ENCODE measurements at regions not wholly inside any gene's neighbourhood (a gene's known extent, or its start where the extent isn't known, plus 50 kb on each side); places are given as distances from the start of the nearest gene placed in this dataset.
"Not testable (repeated sequence)": the region's sequence is repeated elsewhere in the genome, so short reads cannot be mapped to it uniquely, and the experiment has no call there.

GRCh38 chr5:74389531-74390305 lies 250.8 kb downstream of the ENC1 start:
- TF ChIP-seq CTCF (IDR thresholded peaks at IDR 0.05; ENCODE audit: extremely low read depth, missing control alignments) = no peak
- no peak for DNase-seq (ENCODE audit: low spot score)

GRCh38 chr5:74388411-74388810 lies 252.1 kb downstream of the ENC1 start:
- DNase-seq (ENCODE audit: low spot score) = not testable (repeated sequence)

DNA sequence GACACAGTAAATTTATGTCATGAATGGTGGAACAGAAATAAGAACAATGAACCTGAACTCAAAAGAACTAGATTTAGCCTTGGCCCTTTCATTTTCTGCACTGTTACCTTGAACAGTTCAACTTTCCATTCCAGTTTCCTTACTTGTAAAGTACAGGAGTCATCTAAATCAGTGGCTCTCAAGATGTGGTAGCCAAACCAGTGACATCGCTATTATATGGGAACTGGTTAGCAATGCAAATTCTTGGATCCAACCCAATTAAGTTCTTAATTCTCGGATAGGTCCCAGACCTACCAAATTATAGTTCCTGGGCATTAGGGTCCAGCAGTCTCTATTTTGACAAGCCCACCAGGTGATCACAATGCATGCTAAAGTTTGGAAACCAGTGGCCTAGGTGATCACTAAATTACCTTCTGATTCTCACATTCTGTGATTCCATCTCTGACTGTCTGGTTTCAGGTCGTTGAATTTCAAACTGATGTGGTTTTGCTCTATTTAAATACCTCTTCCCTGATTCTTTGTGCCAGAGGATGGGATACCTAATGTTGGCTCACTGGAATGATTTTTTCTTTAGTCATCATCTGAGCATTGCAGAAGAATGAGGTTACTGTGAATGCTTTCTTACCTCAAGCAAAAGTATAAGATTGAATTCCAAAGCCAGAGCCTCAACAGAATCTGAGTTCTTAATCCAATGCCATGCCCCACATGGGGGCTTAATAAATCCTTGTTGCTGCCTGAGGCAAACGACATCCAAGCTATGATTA lies 253.8 kb downstream of the ENC1 start:
- TF ChIP-seq CTCF (IDR thresholded peaks at IDR 0.05; ENCODE audit: extremely low read depth, missing control alignments) = no peak
- no peak for DNase-seq (ENCODE audit: low spot score)

DNA sequence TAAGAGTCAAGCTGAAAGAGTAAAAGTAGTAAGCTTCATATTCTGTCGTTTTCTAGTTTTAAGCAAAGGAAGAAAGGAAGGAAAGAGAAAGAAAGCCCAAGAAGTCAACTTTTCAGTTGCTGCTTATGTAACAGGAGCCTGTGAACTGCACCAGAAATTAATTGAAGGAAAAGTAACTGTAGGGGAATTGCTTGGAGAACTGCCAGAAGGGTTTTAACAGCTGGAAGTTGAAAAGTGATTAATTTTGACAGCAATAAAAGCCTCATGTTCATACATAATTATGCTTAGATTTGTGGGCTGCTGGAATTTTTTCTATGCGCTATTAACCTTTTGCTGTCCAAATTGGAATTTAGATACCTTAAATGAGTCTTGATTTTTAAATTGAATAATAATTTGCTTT lies 255.7 kb downstream of the ENC1 start:
- TF ChIP-seq CTCF (IDR thresholded peaks at IDR 0.05; ENCODE audit: extremely low read depth, missing control alignments) = no peak
- DNase-seq (ENCODE audit: low spot score) = no peak

GRCh38 chr5:74382987-74383593 lies 257.4 kb downstream of the ENC1 start:
- DNase-seq (ENCODE audit: low spot score) = no peak

GRCh38 chr5:74382123-74382855 lies 258.2 kb downstream of the ENC1 start:
- no peak for DNase-seq (ENCODE audit: low spot score)
- no peak for TF ChIP-seq CTCF (IDR thresholded peaks at IDR 0.05; ENCODE audit: extremely low read depth, missing control alignments)

More at GRCh38 chr5:74382987-74383593, 257.4 kb downstream of the ENC1 start:
- TF ChIP-seq CTCF (IDR thresholded peaks at IDR 0.05; ENCODE audit: extremely low read depth, missing control alignments) = no peak

DNA sequence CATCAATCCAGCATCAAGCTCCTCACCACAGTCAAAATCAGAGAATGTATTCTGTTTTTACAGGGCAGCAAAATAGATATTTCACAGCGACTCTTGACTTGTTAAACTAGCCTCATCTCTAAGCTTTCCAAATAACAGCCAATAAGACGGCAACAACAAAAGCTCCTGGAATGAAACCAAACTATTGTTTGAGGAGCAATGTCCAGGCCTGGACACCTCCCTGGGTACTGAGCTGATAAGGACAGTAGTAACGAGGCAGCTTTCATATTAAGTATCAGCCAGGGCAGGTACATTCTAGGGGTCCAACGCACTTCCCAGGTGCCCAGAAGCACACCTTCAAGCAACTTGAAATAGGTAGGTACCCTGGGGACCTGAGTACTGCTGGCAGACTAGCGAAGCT lies 260.3 kb downstream of the ENC1 start:
- no peak for TF ChIP-seq CTCF (IDR thresholded peaks at IDR 0.05; ENCODE audit: extremely low read depth, missing control alignments)
- no peak for DNase-seq (ENCODE audit: low spot score)

Data from GM20000 (cell line).